CD4-positive, CD25-positive, alpha-beta regulatory T cell (primary cell): ENCODE measurements at regions not wholly inside any gene's neighbourhood (a gene's known extent, or its start where the extent isn't known, plus 50 kb on each side); places are given as distances from the start of the nearest gene placed in this dataset.

Experiments used
- ATAC-seq, 2 donors: fragments of 150-1000 bp; cut with Tn5 transposase; one replicate each; pipeline ENCODE4 v1.10.0; 2021; ENCODE audit warnings: low read depth in 2 of 2, moderate number of reproducible peaks in 2 of 2, moderate library complexity in 1 of 2
- DNase-seq, 3 donors: peaks; one replicate each; pipeline versions ENCODE4 v3.0.0 to v3.0.0-alpha.2; 2012 to 2022; ENCODE audit warnings: mixed read lengths in 1 of 3
- H3K27ac ChIP-seq: one replicate; pipeline ENCODE4 v1.7.0; 2013; ENCODE audit warnings: mild to moderate bottlenecking, low read length; ENCODE audit not compliant: insufficient read depth, poor library complexity, severe bottlenecking
- H3K27me3 ChIP-seq: one replicate; pipeline ENCODE4 v1.7.0; 2013; ENCODE audit warnings: low read length; ENCODE audit not compliant: control insufficient read depth, insufficient read depth
- H3K36me3 ChIP-seq: one replicate; pipeline ENCODE4 v1.7.0; 2013; ENCODE audit warnings: mild to moderate bottlenecking, low read length, moderate library complexity; ENCODE audit not compliant: control insufficient read depth, insufficient read depth
- H3K4me1 ChIP-seq: 2 replicates; pipeline ENCODE4 v1.7.0; 2013; ENCODE audit warnings: mild to moderate bottlenecking, low read length; ENCODE audit not compliant: insufficient read depth, control insufficient read depth, poor library complexity, severe bottlenecking
- H3K4me3 ChIP-seq: one replicate; pipeline ENCODE4 v1.7.0; 2013; ENCODE audit warnings: low read depth, mild to moderate bottlenecking, low read length, moderate library complexity
- H3K9me3 ChIP-seq, 2 experiments: 1 replicate in 1 of 2; 2 replicates in 1 of 2; pipeline ENCODE4 v1.7.0; 2013; ENCODE audit warnings: low read length in 2 of 2, mild to moderate bottlenecking in 1 of 2, moderate library complexity in 1 of 2; ENCODE audit not compliant: control insufficient read depth in 2 of 2
- H3K27ac Mint-ChIP-seq, 3 donors: one replicate each; pipeline ENCODE4 v1.8.0; 2020 to 2022; ENCODE audit warnings: mild to moderate bottlenecking in 3 of 3, mixed read lengths in 3 of 3, moderate library complexity in 2 of 3
- H3K27me3 Mint-ChIP-seq: one replicate; pipeline ENCODE4 v1.8.0; 2022; ENCODE audit warnings: mild to moderate bottlenecking, mixed read lengths
- H3K36me3 Mint-ChIP-seq: one replicate; pipeline ENCODE4 v1.8.0; 2020; ENCODE audit warnings: mixed read lengths
- H3K4me1 Mint-ChIP-seq, 4 donors: one replicate each; pipeline ENCODE4 v1.8.0; 2020 to 2022; ENCODE audit warnings: mixed read lengths in 4 of 4, mild to moderate bottlenecking in 1 of 4
- H3K4me3 Mint-ChIP-seq, 4 donors: one replicate each; pipeline ENCODE4 v1.8.0; 2020 to 2022; ENCODE audit warnings: mild to moderate bottlenecking in 4 of 4, mixed read lengths in 4 of 4, moderate library complexity in 3 of 4
- H3K9me3 Mint-ChIP-seq, 7 donors: one replicate each; pipeline ENCODE4 v1.8.0; 2020 to 2022; ENCODE audit warnings: mixed read lengths in 7 of 7, mild to moderate bottlenecking in 3 of 7, moderate library complexity in 2 of 7

GRCh38 chr18:59765343-59765742 is 68.1 kb upstream of the CCBE1 start:
- Histone ChIP-seq H3K4me1 (no peaks in the 10 kb centered on the region), H3K27ac (no peak overlapping the region), H3K4me3 (no peak overlapping the region), H3K9me3 (peaks cover 0 to 3% of the 10 kb centered on the region in 2 experiments), H3K36me3 (no peaks in the 10 kb centered on the region), H3K27me3 (peaks cover 9% of the 10 kb centered on the region)
- Mint-ChIP-seq H3K4me3 (no peak overlapping the region), H3K27ac (no peak overlapping the region), H3K4me1 (no peaks in the 10 kb centered on the region), H3K9me3 (peaks cover 0 to 5% (median 2%) of the 10 kb centered on the region in 7 donors), H3K36me3 (no peaks in the 10 kb centered on the region), H3K27me3 (peaks cover 22% of the 10 kb centered on the region)
- no peak for ATAC-seq
- DNase-seq, result no peak

GRCh38 chr18:59764281-59764680 is 67.1 kb upstream of the CCBE1 start:
- ATAC-seq, result no peak
- Histone ChIP-seq H3K4me1 (no peaks in the 10 kb centered on the region), H3K9me3 (peaks cover 0 to 3% of the 10 kb centered on the region in 2 experiments), H3K27ac (no peak overlapping the region), H3K36me3 (no peaks in the 10 kb centered on the region), H3K4me3 (no peak overlapping the region), H3K27me3 (peaks cover 9% of the 10 kb centered on the region)
- Mint-ChIP-seq H3K36me3 (no peaks in the 10 kb centered on the region), H3K4me1 (no peaks in the 10 kb centered on the region), H3K27me3 (peaks cover 19% of the 10 kb centered on the region), H3K9me3 (peaks cover 0 to 5% (median 2%) of the 10 kb centered on the region in 7 donors), H3K4me3 (no peak overlapping the region), H3K27ac (no peak overlapping the region)
- DNase-seq, result no peak

- Mint-ChIP-seq H3K4me3 (no peak overlapping the region), H3K27me3 (peaks cover 17% of the 10 kb centered on the region), H3K9me3 (peaks cover 0 to 5% (median 2%) of the 10 kb centered on the region in 7 donors), H3K27ac (no peak overlapping the region), H3K4me1 (no peaks in the 10 kb centered on the region), H3K36me3 (no peaks in the 10 kb centered on the region)
- Histone ChIP-seq H3K27me3 (peaks cover 6% of the 10 kb centered on the region), H3K27ac (no peak overlapping the region), H3K36me3 (no peaks in the 10 kb centered on the region), H3K4me3 (no peak overlapping the region), H3K9me3 (peaks cover 0 to 3% of the 10 kb centered on the region in 2 experiments), H3K4me1 (no peaks in the 10 kb centered on the region)
- DNase-seq, result no peak
- ATAC-seq, result no peak
Observed at GRCh38 chr18:59763541-59764136, 66.4 kb upstream of the CCBE1 start.

- Mint-ChIP-seq H3K9me3 (peaks cover 0 to 3% (median 0%) of the 10 kb centered on the region in 7 donors), H3K4me3 (no peak overlapping the region), H3K27me3 (peaks cover 16% of the 10 kb centered on the region), H3K4me1 (no peaks in the 10 kb centered on the region), H3K36me3 (no peaks in the 10 kb centered on the region), H3K27ac (no peak overlapping the region)
- Histone ChIP-seq H3K27ac (no peak overlapping the region), H3K9me3 (no peaks in the 10 kb centered on the region), H3K4me3 (no peak overlapping the region), H3K4me1 (no peaks in the 10 kb centered on the region), H3K27me3 (no peaks in the 10 kb centered on the region), H3K36me3 (no peaks in the 10 kb centered on the region)
- DNase-seq, result no peak
- ATAC-seq, result no peak
Observed at GRCh38 chr18:59760619-59761600, 63.7 kb upstream of the CCBE1 start.

GRCh38 chr18:59760212-59760611 is 63.0 kb upstream of the CCBE1 start:
- DNase-seq (no peak), ATAC-seq (no peak)
- Mint-ChIP-seq H3K36me3 (no peaks in the 10 kb centered on the region), H3K27ac (no peak overlapping the region), H3K4me3 (no peak overlapping the region), H3K27me3 (peaks cover 16% of the 10 kb centered on the region), H3K9me3 (peaks cover 0 to 3% (median 0%) of the 10 kb centered on the region in 7 donors), H3K4me1 (no peaks in the 10 kb centered on the region)
- H3K27ac ChIP-seq, result no peak overlapping the region
- no peak overlapping the region for H3K4me3 ChIP-seq
- no peaks in the 10 kb centered on the region for H3K9me3 ChIP-seq
- H3K27me3 ChIP-seq, result no peaks in the 10 kb centered on the region
- no peaks in the 10 kb centered on the region for H3K36me3 ChIP-seq
- H3K4me1 ChIP-seq, result no peaks in the 10 kb centered on the region

DNA sequence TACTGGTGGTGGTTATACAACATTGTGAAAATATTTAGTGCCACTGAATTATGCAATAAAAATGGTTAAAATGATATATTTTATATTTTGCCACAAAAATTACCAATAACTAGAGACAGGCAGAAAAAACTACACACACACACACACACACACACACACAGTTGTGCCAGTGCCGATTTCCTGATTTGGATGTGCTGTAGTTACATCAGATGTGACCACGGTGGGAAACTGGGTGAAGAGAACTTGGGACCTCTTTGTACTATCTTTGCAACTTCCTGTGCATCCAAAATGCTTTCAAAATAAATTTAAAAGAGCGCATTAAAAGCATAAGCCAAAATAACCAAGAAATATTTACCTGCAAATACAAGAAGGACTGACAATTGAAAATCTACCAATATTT is 61.6 kb upstream of the CCBE1 start:
- Mint-ChIP-seq H3K4me3 (no peak overlapping the region), H3K27ac (no peak overlapping the region)
- no peak for ATAC-seq

DNA sequence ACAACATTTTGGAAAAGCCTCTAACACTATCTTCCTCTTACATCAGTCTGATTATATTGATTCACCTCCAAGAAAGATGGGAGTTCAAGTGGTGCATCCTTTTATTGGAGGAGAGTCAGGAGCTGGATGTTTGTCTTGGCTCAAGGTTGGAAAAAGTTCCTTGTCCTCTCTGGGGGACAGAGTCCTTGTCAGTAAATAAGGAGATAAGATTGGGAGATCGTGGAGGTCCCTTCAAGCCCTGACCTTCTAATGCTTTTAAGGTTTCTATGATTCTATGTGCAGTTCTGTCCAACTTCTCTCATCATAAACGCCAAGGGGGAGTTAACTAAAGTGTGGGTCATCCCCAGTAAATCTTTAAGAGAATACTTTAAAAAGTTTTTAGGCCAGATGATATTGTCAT is 60.9 kb upstream of the CCBE1 start:
- DNase-seq, result no peak
- Histone ChIP-seq H3K4me3 (no peak overlapping the region), H3K27ac (no peak overlapping the region), H3K36me3 (no peaks in the 10 kb centered on the region), H3K27me3 (no peaks in the 10 kb centered on the region), H3K9me3 (no peaks in the 10 kb centered on the region), H3K4me1 (no peaks in the 10 kb centered on the region)
- H3K4me1 Mint-ChIP-seq, result no peaks in the 10 kb centered on the region
- H3K36me3 Mint-ChIP-seq, result no peaks in the 10 kb centered on the region
- H3K4me3 Mint-ChIP-seq, result no peak overlapping the region
- peaks cover 0 to 3% (median 0%) of the 10 kb centered on the region in 7 donors for H3K9me3 Mint-ChIP-seq
- ATAC-seq, result no peak
- H3K27me3 Mint-ChIP-seq, result peaks cover 19% of the 10 kb centered on the region
- H3K27ac Mint-ChIP-seq, result no peak overlapping the region

More for the DNA sequence above, 61.6 kb upstream of the CCBE1 start:
- Mint-ChIP-seq H3K4me1 (no peaks in the 10 kb centered on the region), H3K36me3 (no peaks in the 10 kb centered on the region), H3K27me3 (peaks cover 16% of the 10 kb centered on the region), H3K9me3 (peaks cover 0 to 3% (median 0%) of the 10 kb centered on the region in 7 donors)
- H3K4me3 ChIP-seq, result no peak overlapping the region
- H3K9me3 ChIP-seq, result no peaks in the 10 kb centered on the region
- no peak overlapping the region for H3K27ac ChIP-seq
- no peaks in the 10 kb centered on the region for H3K36me3 ChIP-seq
- no peaks in the 10 kb centered on the region for H3K4me1 ChIP-seq
- DNase-seq, result no peak
- no peaks in the 10 kb centered on the region for H3K27me3 ChIP-seq
